Activated CD4-positive, alpha-beta T cell treated with anti-CD3 and anti-CD28 coated beads, Interleukin-2, amount 50 U/mL, for 16 hours (primary cell): ENCODE measurements at regions not wholly inside any gene's neighbourhood (a gene's known extent, or its start where the extent isn't known, plus 50 kb on each side); places are given as distances from the start of the nearest gene placed in this dataset.

ENCODE experiments used
- DNase-seq: peaks from one replicate; pipeline ENCODE4 v3.0.0-alpha.2; 2020

DNA sequence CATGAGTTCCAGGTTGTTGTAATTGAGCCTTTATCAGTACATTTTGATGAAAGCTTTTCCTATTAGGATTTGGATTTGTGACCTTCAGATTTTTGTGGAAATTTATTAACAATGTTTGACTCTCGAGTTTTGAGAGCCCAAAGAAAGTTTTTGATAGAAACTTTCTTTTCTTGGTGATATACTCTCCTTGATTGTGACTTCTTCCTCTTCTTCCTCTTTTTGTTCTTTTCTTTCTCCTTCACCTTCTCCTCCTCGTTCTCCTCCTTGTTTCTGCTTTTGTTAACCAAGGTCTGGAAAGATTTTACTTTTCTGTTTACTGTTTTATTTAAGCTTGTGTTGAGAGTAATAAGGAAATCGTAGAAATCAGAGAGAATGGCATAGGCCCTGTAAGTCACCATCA is 182.4 kb downstream of the TRIM27 start:
- DNase-seq: no peak

DNA sequence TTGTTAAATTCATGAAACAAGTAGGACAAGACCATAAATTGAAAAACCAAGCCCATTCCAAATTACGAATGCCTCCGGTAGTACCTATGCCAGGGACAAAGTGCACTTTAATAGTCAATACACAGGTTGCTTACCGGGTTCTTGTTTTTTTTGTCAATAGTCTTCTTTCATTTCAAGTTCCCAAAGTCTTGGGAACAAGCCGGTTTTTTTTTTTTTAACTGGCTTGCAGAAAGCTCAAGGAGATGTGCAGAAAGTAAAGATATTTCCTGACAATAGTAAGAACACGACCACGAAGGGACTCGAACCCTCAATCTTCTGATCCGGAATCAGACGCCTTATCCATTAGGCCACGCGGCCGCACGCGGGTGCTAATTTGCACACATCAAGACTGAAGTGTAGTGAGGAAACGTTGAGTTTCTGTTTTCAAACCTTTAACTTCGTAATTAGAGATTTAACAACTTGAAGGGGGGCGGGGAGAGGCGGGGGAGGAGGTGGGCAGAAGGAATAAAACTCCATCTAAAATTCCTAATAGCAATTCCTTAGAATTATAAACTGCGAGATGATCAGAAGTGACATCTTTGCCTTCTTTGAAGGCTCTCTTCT is 181.0 kb downstream of the TRIM27 start:
- peak; percentile 83 for DNase-seq

DNA sequence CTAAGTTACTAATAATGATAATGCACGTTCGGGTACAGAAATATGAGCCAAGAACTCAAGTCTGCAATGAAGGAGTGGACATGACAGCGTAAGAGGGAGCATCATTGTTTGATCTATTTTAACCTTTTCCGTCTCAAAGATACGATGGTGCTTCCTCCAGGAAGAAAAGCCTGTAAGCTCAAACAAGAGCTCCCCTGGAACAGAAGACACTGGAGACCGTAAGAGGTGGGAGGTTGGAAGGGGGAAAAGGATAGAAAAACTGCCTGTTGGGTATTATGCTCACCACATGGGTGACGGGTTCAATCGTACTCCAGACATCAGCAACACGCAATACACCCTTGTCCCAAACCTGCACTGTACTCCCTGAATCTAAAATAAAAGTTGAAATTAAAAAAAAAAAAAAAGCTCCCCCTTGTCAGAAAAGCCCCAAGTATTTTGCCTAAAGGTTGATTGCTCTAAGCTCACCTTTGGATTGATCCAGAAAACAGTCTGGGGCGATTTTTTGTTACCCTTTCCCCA is 180.5 kb downstream of the TRIM27 start:
- DNase-seq: no peak

DNA sequence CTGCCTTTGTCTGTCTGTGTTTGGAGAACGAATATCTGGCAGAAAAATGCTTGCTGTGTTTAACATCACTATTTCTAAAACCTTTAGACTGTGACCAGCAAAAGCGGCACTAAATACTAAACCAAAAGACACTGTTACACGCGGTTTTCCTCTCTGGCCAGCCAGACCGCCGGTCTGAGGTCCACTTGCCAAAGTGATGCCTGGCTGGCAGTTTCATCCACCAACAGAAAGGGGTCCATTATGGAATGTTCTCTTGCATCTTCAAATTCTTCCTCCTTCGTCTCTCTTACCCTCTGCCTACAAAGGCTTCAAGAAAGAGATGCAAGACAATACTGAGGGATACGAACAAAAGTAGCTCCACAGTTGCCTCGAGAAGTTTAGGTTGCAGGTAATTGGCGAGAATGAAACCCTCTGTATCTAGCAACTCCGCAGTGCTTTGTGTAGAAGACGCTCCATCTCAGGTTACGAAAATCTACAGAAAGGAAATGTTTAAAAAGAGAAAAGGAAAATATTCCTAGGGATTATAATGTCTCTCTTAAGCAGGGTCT is 176.6 kb downstream of the TRIM27 start:
- DNase-seq: no peak

DNA sequence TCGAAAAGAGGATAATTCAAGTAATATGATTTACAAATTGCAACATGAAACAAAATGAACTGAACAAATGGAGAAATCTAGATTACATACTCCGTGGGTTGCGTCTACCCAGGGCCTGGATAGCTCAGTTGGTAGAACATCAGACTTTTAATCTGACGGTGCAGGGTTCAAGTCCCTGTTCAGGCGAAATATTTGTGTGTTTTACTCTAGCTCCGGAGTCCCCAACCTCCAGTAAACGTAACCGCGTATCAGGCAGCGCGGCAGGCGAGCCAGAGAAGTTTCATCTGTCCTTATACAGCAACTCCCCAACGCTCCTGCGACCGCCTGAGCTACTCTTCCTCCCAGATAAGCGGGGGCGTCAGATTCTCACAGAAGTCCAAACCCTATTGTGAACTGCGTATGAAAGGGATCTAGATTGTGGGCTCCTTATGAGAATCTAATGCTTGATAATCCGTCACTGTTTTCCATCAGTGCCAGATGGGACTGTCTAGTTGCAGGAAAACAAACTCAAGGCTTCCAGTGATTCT is 176.1 kb downstream of the TRIM27 start:
- DNase-seq: peak; percentile 85

DNA sequence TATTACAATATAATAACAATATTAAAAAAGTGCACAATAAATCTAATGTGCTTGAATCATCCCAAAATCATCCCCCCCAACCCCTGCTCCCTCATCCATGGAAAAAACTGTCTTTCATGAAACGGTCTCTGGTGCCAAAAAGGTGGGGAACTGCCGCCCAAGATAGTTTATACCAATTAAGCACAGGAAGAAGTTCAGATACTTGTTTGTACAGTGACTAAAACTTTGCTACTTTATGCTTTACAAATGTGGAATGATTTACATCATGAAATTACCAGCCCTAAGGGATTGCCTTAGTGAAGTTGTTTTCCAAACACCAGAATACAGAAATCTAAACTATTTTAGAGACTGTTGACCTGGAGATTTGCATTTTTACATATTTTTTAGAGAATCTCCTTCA is 175.6 kb downstream of the TRIM27 start:
- DNase-seq: no peak

DNA sequence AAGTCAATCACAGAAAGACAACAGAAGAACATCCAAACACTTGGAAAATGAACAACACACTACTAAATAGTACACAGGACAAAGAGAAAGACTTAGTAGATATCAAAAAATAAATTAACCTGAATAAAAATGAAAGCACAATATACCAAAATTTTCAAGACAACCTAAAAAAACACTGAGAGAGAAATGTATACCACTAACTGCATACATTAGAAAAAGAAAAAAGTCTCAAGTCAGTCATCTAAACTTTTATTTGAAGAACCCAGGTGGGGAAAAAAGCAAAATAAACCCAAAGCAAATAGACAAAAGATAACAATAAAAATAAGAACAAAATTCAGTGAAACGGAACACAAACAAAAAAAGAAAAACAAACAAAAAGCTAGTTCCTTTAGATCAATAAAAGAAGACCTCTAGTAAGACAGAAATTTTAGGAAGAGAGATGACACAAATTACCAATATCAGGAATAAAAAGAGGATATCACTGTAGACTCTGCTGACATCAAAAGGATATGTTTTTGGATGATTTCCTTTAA is 172.8 kb downstream of the TRIM27 start:
- DNase-seq: no peak

DNA sequence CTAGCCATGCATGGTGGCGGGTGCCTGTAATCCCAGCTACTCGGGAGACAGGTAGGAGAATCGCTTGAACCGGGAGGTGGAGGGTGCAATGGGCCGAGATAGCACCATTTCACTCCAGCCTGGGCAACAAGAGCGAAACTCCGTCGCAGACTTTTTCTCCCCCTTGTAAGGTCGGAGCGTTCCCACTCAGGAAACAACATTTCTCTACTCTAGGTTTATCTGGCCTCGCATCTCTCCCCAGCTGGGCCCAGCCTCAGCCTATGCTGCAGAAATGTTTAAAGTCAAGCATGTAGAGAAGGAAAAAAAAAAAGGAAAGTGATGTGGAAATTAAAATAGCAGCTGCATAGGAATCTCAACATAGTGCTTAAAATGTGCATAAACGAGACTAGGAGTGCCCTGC is 172.3 kb downstream of the TRIM27 start:
- DNase-seq: no peak

DNA sequence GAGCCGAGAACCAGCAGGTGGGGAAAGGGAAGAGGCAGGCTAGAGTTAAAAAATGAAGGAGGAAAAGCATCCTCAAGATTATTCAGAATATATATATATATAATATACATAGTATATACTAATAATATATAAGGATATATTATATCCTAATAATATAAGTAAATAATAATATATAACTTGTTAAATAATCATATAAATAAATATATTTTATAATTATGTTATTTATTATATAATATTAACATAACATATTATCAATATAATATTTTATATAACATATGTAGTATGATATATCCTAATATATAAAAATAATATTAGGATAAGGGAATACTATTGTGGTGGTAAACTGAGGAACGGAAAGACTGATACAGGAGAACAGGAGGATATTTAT is 171.8 kb downstream of the TRIM27 start:
- DNase-seq: no peak

DNA sequence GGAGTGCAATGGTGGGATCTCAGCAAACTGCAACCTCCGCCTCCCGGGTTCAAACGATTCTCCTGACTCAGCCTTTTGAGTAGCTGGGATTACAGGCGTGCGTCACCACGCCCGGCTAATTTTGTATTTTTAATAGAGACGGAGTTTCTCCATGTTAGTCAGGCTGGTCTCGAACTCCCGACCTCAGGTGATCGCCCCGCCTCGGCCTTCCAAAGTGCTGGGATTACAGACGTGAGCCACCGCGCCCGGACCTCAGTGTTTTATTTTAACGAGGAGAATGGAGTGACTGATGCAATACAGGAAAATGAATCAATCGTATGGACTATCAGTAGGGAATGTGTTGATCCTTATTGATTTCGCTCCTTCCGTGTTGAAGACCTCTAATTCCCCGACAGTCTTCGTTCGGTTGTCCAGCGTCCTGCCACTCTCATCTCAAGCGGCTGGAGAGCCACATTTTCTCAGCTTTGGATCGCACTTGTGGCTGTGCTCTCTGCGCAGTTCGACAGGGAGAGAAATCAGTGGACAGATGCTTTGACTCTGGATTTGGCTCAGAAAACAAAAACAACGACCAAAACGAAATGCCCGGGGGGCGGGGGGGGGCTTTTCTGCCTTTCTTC is 166.2 kb downstream of the TRIM27 start:
- DNase-seq: no peak

DNA sequence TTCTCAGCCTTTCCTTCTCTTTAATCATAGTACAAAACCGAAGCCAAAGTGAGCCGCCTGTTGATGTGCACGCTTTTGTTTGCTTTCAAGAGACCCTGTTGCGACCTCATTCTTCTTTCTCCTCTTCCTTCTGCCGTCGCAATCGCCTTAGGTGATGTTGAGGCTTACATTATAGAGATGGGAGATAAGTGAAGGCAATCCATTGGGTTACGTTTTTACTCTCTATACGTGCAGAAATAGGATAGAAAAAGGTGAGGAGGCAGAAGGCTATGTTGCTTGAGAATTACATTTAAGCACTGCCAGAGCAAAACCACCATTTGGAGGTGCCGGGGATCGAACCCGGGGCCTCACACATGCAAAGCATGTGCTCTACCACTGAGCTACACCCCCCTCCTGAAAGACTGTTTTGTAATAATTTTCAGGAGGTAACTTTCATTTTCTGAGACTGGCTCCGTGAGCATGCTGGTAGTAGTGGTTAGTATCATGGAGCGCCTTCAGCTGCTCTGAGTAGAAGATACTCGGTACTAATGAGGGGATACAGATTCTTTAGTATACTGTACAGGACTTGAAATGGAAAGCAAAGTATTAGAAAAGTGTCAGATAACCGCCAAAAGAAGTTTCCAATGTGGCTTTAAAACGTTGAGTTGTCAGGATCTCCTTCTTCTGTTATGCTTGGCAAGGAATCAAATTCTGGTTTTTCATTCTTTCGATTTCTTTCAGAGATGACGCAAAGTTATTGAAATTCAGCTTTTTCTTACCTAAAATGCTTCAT is 165.6 kb downstream of the TRIM27 start:
- DNase-seq: peak; percentile 72

DNA sequence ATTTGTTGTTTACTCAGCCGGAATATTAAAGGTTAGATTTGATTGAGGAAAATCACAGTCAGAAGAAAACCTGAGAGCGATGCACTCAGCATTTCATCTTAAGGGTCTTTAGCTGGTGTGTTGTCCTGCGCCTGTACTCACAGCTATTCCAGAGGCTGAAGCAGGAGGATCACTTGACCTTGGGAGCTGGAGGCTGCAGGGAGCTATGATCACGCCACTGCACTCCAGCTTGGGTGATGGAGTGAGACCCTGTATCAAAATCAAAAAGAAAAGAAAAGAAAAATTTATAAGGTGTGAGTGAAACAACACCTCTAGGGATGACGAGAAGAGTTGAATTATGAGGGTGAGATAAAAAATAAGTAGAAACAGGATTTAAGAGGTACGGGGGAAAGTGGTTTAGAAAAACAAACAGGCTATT is 165.0 kb downstream of the TRIM27 start:
- DNase-seq: no peak

DNA sequence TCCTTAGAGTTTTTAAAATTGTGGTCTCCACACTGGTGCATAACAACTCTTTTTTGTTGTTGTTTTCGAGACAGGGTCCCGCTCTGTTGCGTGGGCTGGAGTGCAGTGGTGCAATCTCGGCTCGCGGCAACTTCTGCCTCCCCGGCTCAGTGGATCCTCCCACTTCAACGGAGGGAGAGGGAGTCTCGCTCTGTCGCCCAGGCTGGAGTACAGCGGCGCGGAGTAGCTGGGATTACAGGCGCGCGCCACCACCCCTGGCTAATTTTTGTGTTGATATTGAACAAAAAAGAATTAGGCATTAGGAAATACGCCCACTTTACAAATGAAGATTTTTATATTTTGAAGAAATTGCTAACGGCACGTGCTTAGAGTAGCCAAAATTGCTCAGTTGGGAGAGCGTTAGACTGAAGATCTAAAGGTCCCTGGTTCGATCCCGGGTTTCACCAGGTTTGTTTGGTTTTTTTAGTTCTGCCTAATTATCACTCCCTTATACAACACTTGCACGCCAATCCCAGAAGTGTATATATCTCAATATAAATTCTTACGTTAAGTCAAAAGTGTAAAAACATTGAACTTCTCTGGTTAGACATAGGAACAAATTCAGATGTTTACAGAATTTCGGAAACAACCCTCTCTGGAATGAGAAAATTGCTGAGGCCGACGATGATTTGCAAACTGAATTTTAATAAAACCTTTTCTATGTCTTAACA is 159.6 kb downstream of the TRIM27 start:
- DNase-seq: no peak

DNA sequence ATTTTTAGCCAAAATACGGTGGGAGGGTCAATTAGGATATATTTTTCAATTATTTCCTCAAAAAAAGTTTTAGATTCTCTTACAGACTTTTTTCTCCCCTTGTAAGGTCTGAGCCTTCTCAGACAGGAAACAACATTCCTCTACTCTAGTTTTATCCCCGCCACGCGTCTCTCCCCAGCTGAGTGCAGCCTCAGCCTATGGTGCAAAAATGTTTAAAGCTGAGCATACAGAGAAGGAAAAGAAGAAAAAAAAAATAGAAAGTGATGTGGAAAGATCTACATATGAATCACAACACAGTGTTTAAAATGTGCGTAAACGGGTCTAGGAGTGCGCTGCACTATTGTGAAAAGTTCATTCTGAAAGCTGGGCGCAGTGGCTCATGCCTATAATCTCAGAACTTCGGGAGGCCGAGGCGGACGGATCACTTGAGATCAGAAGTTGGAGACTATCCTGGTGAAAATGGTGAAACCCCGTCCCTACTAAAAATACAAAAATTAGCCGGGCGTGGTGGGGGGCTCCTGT is 159.0 kb downstream of the TRIM27 start:
- DNase-seq: no peak

DNA sequence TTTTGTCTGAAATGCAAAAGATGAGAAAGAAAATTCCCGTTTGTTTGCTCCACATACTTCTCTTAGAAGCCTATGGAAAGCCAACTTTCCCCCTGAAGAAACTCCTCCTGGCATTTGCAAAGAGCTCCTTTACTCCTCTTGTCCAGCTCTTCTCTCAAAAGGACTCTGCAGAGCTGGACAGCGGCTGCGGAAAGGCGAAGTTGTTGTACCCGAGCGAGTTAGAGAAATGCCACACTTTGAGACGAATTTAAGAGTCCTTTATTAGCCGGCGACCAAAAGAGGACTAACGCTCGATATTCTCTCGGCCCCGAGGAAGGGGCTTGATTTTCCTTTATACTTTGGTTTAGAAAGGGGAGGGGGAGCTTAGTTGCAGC is 157.8 kb downstream of the TRIM27 start:
- no peak for DNase-seq

DNA sequence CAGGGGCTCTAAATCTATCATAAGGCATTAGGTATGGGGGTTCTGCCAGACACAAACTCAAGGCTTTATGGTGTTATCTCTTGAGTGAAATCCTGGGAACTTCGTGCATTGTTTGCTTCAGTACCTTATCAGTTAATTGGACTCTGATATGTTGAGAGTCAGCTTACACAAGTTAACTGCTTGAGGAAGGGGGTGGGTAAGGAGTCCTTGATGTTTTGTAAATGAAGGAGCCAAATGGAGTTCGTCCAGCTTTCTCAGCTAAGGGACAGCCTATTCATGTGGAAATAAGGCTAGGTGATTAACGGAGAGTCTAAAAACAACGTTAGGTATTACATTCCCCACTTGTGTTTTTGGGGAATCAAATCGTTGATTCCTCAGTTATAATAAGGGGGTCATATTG is 157.4 kb downstream of the TRIM27 start:
- no peak for DNase-seq

DNA sequence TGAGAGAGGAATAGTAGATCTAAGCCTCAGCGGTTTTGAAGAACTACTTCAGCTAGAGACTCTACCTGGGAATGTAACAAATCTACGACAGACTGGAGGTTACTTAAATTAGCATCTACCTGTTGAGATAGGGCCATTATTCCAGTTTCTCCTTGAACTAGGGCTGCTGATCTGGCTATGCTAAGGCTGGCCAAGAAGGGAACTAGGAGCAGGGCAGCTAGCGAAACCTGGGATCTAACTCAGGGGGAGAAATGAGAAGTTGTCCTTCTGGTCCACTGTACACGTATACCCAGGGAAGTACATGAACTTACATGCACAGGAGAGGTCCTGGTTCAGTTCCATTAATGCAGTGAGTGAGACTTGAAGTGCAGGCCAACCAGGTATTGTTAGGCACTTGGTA is 156.7 kb downstream of the TRIM27 start:
- no peak for DNase-seq

DNA sequence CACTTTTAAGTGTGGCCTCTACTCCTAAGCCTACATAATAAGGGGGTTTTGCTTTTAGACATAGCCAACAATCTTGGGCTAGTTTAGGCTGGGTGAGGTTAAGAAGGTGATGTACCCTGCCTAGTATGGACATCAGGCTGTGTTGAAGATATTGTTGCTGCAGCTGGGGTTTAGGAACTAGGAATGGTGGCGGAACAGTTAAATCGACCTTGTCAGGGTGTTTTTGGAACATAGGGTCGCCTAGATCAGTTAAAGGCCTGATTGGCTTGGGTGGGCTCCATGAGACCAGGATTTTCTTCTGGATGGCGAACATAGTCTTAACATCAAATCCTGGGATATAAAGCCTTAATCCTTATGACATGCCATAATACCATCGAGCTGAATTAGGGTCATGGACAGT is 156.1 kb downstream of the TRIM27 start:
- DNase-seq: no peak

DNA sequence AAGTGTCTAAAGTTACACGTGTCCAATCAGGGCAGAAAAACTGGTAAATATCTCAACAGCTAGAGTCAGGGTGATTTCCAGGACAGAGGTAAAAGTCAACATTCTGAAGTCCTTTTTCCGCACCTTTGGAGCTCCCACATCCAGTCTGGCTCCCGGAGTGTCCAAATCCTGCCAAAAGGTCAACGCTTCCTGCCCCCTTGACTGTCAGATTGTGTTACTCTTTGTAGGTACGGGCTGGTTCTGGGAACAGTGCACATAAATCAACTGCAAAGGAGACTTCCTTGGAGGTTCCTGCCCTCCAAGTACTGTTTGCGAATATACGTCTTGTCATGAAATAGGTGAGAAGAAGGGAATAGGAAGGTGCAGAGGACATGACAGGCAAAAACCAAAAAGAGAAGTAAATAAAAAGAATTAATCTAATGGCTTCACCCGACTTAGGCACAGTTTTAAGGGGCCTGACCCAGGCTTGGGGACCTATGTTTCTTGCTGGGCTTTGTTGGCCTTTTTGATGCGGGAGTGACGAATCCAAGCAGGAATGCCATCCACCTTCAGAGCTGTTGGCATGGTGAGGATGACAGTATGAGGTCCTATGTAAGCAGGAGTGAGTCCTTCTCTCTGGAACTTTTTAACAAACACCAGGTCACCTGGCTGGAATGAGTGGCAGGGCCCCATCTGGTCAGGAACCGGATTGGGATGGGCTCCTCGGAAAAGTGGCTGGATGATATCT is 155.4 kb downstream of the TRIM27 start:
- DNase-seq: no peak

DNA sequence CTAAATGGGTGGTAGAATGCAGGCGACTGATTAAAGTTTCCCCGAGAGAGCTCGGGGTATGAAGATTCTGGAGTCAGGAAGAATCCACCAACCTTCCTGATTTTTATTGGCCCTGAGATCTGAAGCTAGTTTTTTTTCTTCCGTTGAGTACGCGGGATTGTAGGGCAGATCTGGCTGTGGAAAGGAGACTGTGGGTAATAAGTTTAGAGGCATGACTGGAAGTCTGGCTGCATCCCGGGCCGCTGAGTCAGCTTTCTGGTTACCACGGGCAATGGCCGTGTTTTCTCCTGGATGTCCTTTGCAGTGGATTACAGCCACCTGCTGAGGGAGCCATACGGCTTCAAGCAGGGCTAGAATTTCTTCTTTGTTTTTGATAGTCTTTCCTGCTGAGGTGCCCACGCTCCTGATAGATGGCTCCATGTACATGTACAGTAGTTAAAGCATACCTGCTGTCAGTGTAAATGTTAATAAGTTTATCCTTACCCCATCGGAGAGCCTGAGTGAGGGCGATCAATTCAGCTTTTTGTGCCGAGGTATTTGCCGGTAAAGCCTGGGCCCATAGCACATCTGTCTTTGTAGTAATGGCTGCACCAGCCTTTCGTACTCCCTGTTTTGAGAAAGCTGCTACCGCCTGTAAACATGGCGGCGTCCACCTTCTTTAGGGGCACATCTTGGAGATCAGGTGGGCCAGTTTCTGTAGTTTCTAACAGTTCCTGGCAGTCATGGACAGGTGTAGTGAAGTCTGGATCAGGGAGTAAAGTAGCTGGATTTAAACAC is 154.0 kb downstream of the TRIM27 start:
- no peak for DNase-seq

DNA sequence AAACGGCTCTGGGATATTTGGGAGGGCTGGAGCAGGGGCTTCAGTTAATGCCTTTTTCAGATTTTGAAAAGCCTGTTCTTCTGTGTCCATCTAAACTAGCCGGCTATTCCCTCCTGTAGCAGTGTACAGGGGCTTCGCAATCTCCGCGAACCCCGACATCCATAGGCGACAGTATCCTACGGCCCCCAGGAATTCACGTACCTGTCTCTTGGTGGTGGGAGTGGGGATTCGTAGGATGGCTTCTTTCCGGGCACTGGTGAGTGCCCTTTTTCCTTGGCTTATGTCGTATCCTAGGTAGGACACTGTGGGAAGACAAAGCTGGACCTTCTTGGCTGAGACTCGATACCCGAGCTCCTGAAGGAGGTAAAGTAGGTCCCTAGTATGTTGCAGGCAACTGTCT is 153.1 kb downstream of the TRIM27 start:
- DNase-seq: no peak
